Prostate gland (tissue), 2 donors: ENCODE measurements at regions not wholly inside any gene's neighbourhood (a gene's known extent, or its start where the extent isn't known, plus 50 kb on each side); places are given as distances from the start of the nearest gene placed in this dataset.

Experiments used
- CTCF ChIP-seq, 4 experiments: fragments of 200-600 bp in 2 of 4; fragments of 450-650 bp in 2 of 4; sonication (generic) in 2 of 4; IDR thresholded peaks; 1 replicate in 3 of 4; 2 replicates in 1 of 4; pipeline ENCODE4 v1.5.1; 2016 to 2019; ENCODE audit warnings: antibody characterized with exemption in 4 of 4, mild to moderate bottlenecking in 2 of 4, moderate library complexity in 2 of 4
- POLR2A ChIP-seq: fragments of 450-650 bp; IDR thresholded peaks from one replicate; pipeline ENCODE4 v1.6.1; 2016; ENCODE audit warnings: antibody characterized with exemption, mild to moderate bottlenecking
- POLR2AphosphoS5 ChIP-seq: sonication (generic); formaldehyde crosslinking; IDR thresholded peaks from one replicate; pipeline ENCODE4 v1.6.1; 2017; ENCODE audit warnings: antibody characterized with exemption

- TF ChIP-seq CTCF (IDR thresholded peaks at IDR 0.05) (no peak), POLR2AphosphoS5 (no peak), POLR2A (no peak)
Observed at GRCh38 chr3:115321400-115321805, 174.3 kb upstream of the ZBTB20 start.
